GM23248 (cell line): ENCODE measurements at regions not wholly inside any gene's neighbourhood (a gene's known extent, or its start where the extent isn't known, plus 50 kb on each side); places are given as distances from the start of the nearest gene placed in this dataset.

Experiments used
- DNase-seq: peaks from one replicate; pipeline ENCODE4 v3.0.0-alpha.2; 2015
- H2AFZ ChIP-seq: fragments of 200-600 bp; sonication (generic); 2 replicates; pipeline ENCODE4 v1.6.1; 2016; ENCODE audit warnings: antibody characterized with exemption
- H3F3A ChIP-seq: fragments of 200-600 bp; sonication (generic); 2 replicates; pipeline ENCODE4 v1.6.1; 2016; ENCODE audit warnings: mild to moderate bottlenecking, antibody characterized with exemption, mixed run types; ENCODE audit not compliant: insufficient read depth
- H3K27ac ChIP-seq: fragments of 200-600 bp; sonication (generic); 2 replicates; pipeline ENCODE4 v1.5.1; 2016; ENCODE audit warnings: mild to moderate bottlenecking
- H3K27me3 ChIP-seq: fragments of 200-600 bp; sonication (generic); replicated peaks from 2 replicates; pipeline ENCODE4 v1.6.1; 2016; ENCODE audit warnings: mild to moderate bottlenecking; ENCODE audit not compliant: insufficient read depth
- H3K36me3 ChIP-seq: fragments of 200-600 bp; sonication (generic); 2 replicates; pipeline ENCODE4 v1.6.1; 2016; ENCODE audit warnings: low read depth, mild to moderate bottlenecking
- H3K4me1 ChIP-seq: fragments of 200-600 bp; sonication (generic); 2 replicates; pipeline ENCODE4 v1.6.1; 2016; ENCODE audit warnings: mild to moderate bottlenecking; ENCODE audit not compliant: insufficient read depth
- H3K4me2 ChIP-seq: fragments of 200-600 bp; sonication (generic); one replicate; pipeline ENCODE4 v1.6.1; 2016; ENCODE audit warnings: mild to moderate bottlenecking; ENCODE audit not compliant: unreplicated experiment
- H3K4me3 ChIP-seq: fragments of 200-600 bp; sonication (generic); 2 replicates; pipeline ENCODE4 v1.5.1; 2016; ENCODE audit warnings: mild to moderate bottlenecking
- H3K79me2 ChIP-seq: fragments of 200-600 bp; sonication (generic); 2 replicates; pipeline ENCODE4 v1.6.1; 2016; ENCODE audit warnings: mild to moderate bottlenecking; ENCODE audit not compliant: insufficient read depth
- H3K9ac ChIP-seq: fragments of 200-600 bp; sonication (generic); 2 replicates; pipeline ENCODE4 v1.6.1; 2016; ENCODE audit warnings: mild to moderate bottlenecking
- H3K9me2 ChIP-seq: fragments of 200-600 bp; sonication (generic); 2 replicates; pipeline ENCODE4 v1.6.1; 2016; ENCODE audit warnings: mixed run types, mild to moderate bottlenecking, moderate library complexity; ENCODE audit not compliant: insufficient read depth
- H3K9me3 ChIP-seq: fragments of 200-600 bp; sonication (generic); one replicate; pipeline ENCODE4 v1.6.1; 2017; ENCODE audit warnings: low read depth
- H4K20me1 ChIP-seq: fragments of 200-600 bp; sonication (generic); 2 replicates; pipeline ENCODE4 v1.6.0; 2016; ENCODE audit not compliant: insufficient read depth
- EZH2 ChIP-seq: fragments of 200-600 bp; sonication (generic); IDR thresholded peaks from 2 replicates; pipeline ENCODE4 v1.6.1; 2018; ENCODE audit warnings: antibody characterized with exemption, mild to moderate bottlenecking; ENCODE audit not compliant: insufficient read depth, poor library complexity, severe bottlenecking
- EZH2phosphoT487 ChIP-seq: fragments of 200-600 bp; sonication (generic); IDR thresholded peaks from 2 replicates; pipeline ENCODE4 v1.6.1; 2018; ENCODE audit warnings: antibody characterized with exemption, moderate library complexity, mild to moderate bottlenecking, low read depth; ENCODE audit not compliant: insufficient read depth
- WGBS, 2 experiments: methylation state at CpG; one replicate each; pipeline ENCODE4 v1.1.6; 2015 to 2017; ENCODE audit warnings: low lambda C conversion rate in 2 of 2, low coverage in 1 of 2; ENCODE audit errors: missing lambda C conversion rate in 2 of 2; 5-methylcytosine and 5-hydroxymethylcytosine counted together
- in situ Hi-C: fragments of 300-500 bp; cut with MboI; formaldehyde crosslinking; loops from 2 replicates; pipeline ENCODE4 v1.15.0; 2020

GRCh38 chr12:17064834-17065233 lies 458.9 kb upstream of the LMO3 start:
- no peak for TF ChIP-seq EZH2
- no peak for TF ChIP-seq EZH2phosphoT487
- no peaks in the 10 kb centered on the region for H3K36me3 ChIP-seq
- H3F3A ChIP-seq: no peaks in the 10 kb centered on the region
- H3K4me3 ChIP-seq: no peak overlapping the region
- no peak overlapping the region for H3K9ac ChIP-seq
- no peak overlapping the region for H3K27ac ChIP-seq
- H3K9me3 ChIP-seq: no peaks in the 10 kb centered on the region
- H3K79me2 ChIP-seq: no peaks in the 10 kb centered on the region
- H4K20me1 ChIP-seq: no peaks in the 10 kb centered on the region
- no peaks in the 10 kb centered on the region for H3K4me1 ChIP-seq
- 3 to 6% methylated on average over 2 of the region's 2 CpGs for WGBS, 2 experiments
- no peak overlapping the region for H3K4me2 ChIP-seq
- in situ Hi-C loops: no loop called here
- no peak for DNase-seq
- H2AFZ ChIP-seq: no peak overlapping the region
- H3K9me2 ChIP-seq: no peaks in the 10 kb centered on the region
- no peaks in the 10 kb centered on the region for H3K27me3 ChIP-seq

GRCh38 chr12:17062267-17063036 lies 456.5 kb upstream of the LMO3 start:
- Histone ChIP-seq H3K4me3 (no peak overlapping the region), H3K27me3 (no peaks in the 10 kb centered on the region), H3K4me2 (no peak overlapping the region), H3K9me3 (no peaks in the 10 kb centered on the region), H3K4me1 (no peaks in the 10 kb centered on the region), H3K27ac (no peak overlapping the region), H3K79me2 (no peaks in the 10 kb centered on the region), H4K20me1 (no peaks in the 10 kb centered on the region), H3K9me2 (no peaks in the 10 kb centered on the region), H3K36me3 (no peaks in the 10 kb centered on the region), H3K9ac (no peak overlapping the region), H2AFZ (no peak overlapping the region), H3F3A (no peaks in the 10 kb centered on the region)
- no peak for TF ChIP-seq EZH2
- TF ChIP-seq EZH2phosphoT487: no peak
- WGBS, 2 experiments: 26 to 30% methylated on average over 4 of the region's 4 CpGs
- in situ Hi-C loops: no loop called here
- DNase-seq: peak; percentile 6

- H3K27ac ChIP-seq: no peak overlapping the region
- H3K4me1 ChIP-seq: no peaks in the 10 kb centered on the region
- DNase-seq: no peak
- H3K79me2 ChIP-seq: no peaks in the 10 kb centered on the region
- no peak overlapping the region for H3K4me3 ChIP-seq
- no peaks in the 10 kb centered on the region for H3K27me3 ChIP-seq
- no peak overlapping the region for H3K4me2 ChIP-seq
- in situ Hi-C loops: no loop called here
- no peaks in the 10 kb centered on the region for H4K20me1 ChIP-seq
- H3K9me3 ChIP-seq: no peaks in the 10 kb centered on the region
- H3K9me2 ChIP-seq: no peaks in the 10 kb centered on the region
- TF ChIP-seq EZH2 (no peak), EZH2phosphoT487 (no peak)
- no peak overlapping the region for H3K9ac ChIP-seq
- H3K36me3 ChIP-seq: no peaks in the 10 kb centered on the region
- no peak overlapping the region for H2AFZ ChIP-seq
- WGBS, 2 experiments: 17 to 27% methylated on average over 5 of the region's 5 CpGs
- no peaks in the 10 kb centered on the region for H3F3A ChIP-seq
Measured at GRCh38 chr12:17060260-17060659, 454.3 kb upstream of the LMO3 start.

GRCh38 chr12:17056546-17056945 lies 450.6 kb upstream of the LMO3 start:
- no peaks in the 10 kb centered on the region for H3K9me3 ChIP-seq
- H3K4me3 ChIP-seq: no peak overlapping the region
- H3F3A ChIP-seq: no peaks in the 10 kb centered on the region
- H3K36me3 ChIP-seq: no peaks in the 10 kb centered on the region
- no peak overlapping the region for H3K27ac ChIP-seq
- H3K79me2 ChIP-seq: no peaks in the 10 kb centered on the region
- H4K20me1 ChIP-seq: no peaks in the 10 kb centered on the region
- TF ChIP-seq EZH2 (no peak), EZH2phosphoT487 (no peak)
- H2AFZ ChIP-seq: no peak overlapping the region
- WGBS, 2 experiments: 18 to 24% methylated on average over 2 of the region's 2 CpGs
- in situ Hi-C loops: no loop called here
- no peak overlapping the region for H3K9ac ChIP-seq
- no peak overlapping the region for H3K4me2 ChIP-seq
- H3K9me2 ChIP-seq: no peaks in the 10 kb centered on the region
- H3K27me3 ChIP-seq: no peaks in the 10 kb centered on the region
- no peaks in the 10 kb centered on the region for H3K4me1 ChIP-seq
- DNase-seq: no peak

- H3K9me3 ChIP-seq: no peaks in the 10 kb centered on the region
Measured at GRCh38 chr12:17038923-17039322, 433.0 kb upstream of the LMO3 start.

More at GRCh38 chr12:17038923-17039322, 433.0 kb upstream of the LMO3 start:
- H3K9ac ChIP-seq: no peak overlapping the region
- no peak for DNase-seq
- H3K4me3 ChIP-seq: no peak overlapping the region
- H3F3A ChIP-seq: no peaks in the 10 kb centered on the region
- in situ Hi-C loops: no loop called here
- H3K36me3 ChIP-seq: no peaks in the 10 kb centered on the region
- no peaks in the 10 kb centered on the region for H3K9me2 ChIP-seq
- H3K27me3 ChIP-seq: no peaks in the 10 kb centered on the region
- H3K79me2 ChIP-seq: no peaks in the 10 kb centered on the region
- no peak overlapping the region for H3K4me2 ChIP-seq
- H3K4me1 ChIP-seq: no peaks in the 10 kb centered on the region
- H4K20me1 ChIP-seq: no peaks in the 10 kb centered on the region
- TF ChIP-seq EZH2phosphoT487: no peak
- no peak for TF ChIP-seq EZH2
- no peak overlapping the region for H2AFZ ChIP-seq
- no peak overlapping the region for H3K27ac ChIP-seq
